ENCODE measurements at regions not wholly inside any gene's neighbourhood (a gene's known extent, or its start where the extent isn't known, plus 50 kb on each side); places are given as distances from the start of the nearest gene placed in this dataset.

- H3K36me3 ChIP-seq (ENCODE audit: control insufficient read depth, insufficient read depth, low read length): no peaks in the 10 kb centered on the region
- H3K27ac ChIP-seq (ENCODE audit: insufficient read depth, low read depth, low read length, poor library complexity, severe bottlenecking): no peak overlapping the region
- H3K9me3 ChIP-seq (ENCODE audit: control insufficient read depth, low read length): no peaks in the 10 kb centered on the region
- H3K4me1 ChIP-seq (ENCODE audit: control insufficient read depth, insufficient read depth, low read length): no peaks in the 10 kb centered on the region
- H3K27me3 ChIP-seq (ENCODE audit: control insufficient read depth, insufficient read depth, low read length, poor library complexity, severe bottlenecking): no peaks in the 10 kb centered on the region
- WGBS, 2 experiments: 87 to 94% methylated on average over 2 of the region's 2 CpGs
- no peak overlapping the region for H3K4me3 ChIP-seq (ENCODE audit: insufficient read depth, low read depth, low read length)
Measured at GRCh38 chr6:40959781-40960327, 79.2 kb downstream of the UNC5CL start.

- no peaks in the 10 kb centered on the region for H3K27me3 ChIP-seq (ENCODE audit: control insufficient read depth, insufficient read depth, low read length, poor library complexity, severe bottlenecking)
- no peaks in the 10 kb centered on the region for H3K4me1 ChIP-seq (ENCODE audit: control insufficient read depth, insufficient read depth, low read length)
- H3K4me3 ChIP-seq (ENCODE audit: insufficient read depth, low read depth, low read length): no peak overlapping the region
- no peaks in the 10 kb centered on the region for H3K9me3 ChIP-seq (ENCODE audit: control insufficient read depth, low read length)
- no peak overlapping the region for H3K27ac ChIP-seq (ENCODE audit: insufficient read depth, low read depth, low read length, poor library complexity, severe bottlenecking)
- 72 to 80% methylated on average over 1 of the region's 1 CpG for WGBS, 2 experiments
- H3K36me3 ChIP-seq (ENCODE audit: control insufficient read depth, insufficient read depth, low read length): no peaks in the 10 kb centered on the region
Measured at GRCh38 chr6:40958738-40959137, 80.3 kb downstream of the UNC5CL start.

- H3K4me3 ChIP-seq (ENCODE audit: insufficient read depth, low read depth, low read length): no peak overlapping the region
- H3K4me1 ChIP-seq (ENCODE audit: control insufficient read depth, insufficient read depth, low read length): no peaks in the 10 kb centered on the region
- no peaks in the 10 kb centered on the region for H3K27me3 ChIP-seq (ENCODE audit: control insufficient read depth, insufficient read depth, low read length, poor library complexity, severe bottlenecking)
- H3K27ac ChIP-seq (ENCODE audit: insufficient read depth, low read depth, low read length, poor library complexity, severe bottlenecking): no peak overlapping the region
- WGBS, 2 experiments: 92 to 95% methylated on average over 4 of the region's 4 CpGs
- H3K36me3 ChIP-seq (ENCODE audit: control insufficient read depth, insufficient read depth, low read length): no peaks in the 10 kb centered on the region
- H3K9me3 ChIP-seq (ENCODE audit: control insufficient read depth, low read length): no peaks in the 10 kb centered on the region
Measured at GRCh38 chr6:40957616-40958492, 81.2 kb downstream of the UNC5CL start.

- WGBS, 2 experiments: 91 to 93% methylated on average over 2 of the region's 2 CpGs
- Histone ChIP-seq H3K4me1 (ENCODE audit: control insufficient read depth, insufficient read depth, low read length) (no peaks in the 10 kb centered on the region), H3K9me3 (ENCODE audit: control insufficient read depth, low read length) (no peaks in the 10 kb centered on the region), H3K27me3 (ENCODE audit: control insufficient read depth, insufficient read depth, low read length, poor library complexity, severe bottlenecking) (no peaks in the 10 kb centered on the region), H3K4me3 (ENCODE audit: insufficient read depth, low read depth, low read length) (no peak overlapping the region), H3K36me3 (ENCODE audit: control insufficient read depth, insufficient read depth, low read length) (no peaks in the 10 kb centered on the region), H3K27ac (ENCODE audit: insufficient read depth, low read depth, low read length, poor library complexity, severe bottlenecking) (no peak overlapping the region)
Measured at GRCh38 chr6:40956936-40957335, 82.1 kb downstream of the UNC5CL start.

GRCh38 chr6:40955178-40955545 lies 83.9 kb downstream of the UNC5CL start:
- Histone ChIP-seq H3K9me3 (ENCODE audit: control insufficient read depth, low read length) (no peaks in the 10 kb centered on the region), H3K36me3 (ENCODE audit: control insufficient read depth, insufficient read depth, low read length) (no peaks in the 10 kb centered on the region), H3K27ac (ENCODE audit: insufficient read depth, low read depth, low read length, poor library complexity, severe bottlenecking) (no peak overlapping the region), H3K27me3 (ENCODE audit: control insufficient read depth, insufficient read depth, low read length, poor library complexity, severe bottlenecking) (no peaks in the 10 kb centered on the region), H3K4me3 (ENCODE audit: insufficient read depth, low read depth, low read length) (no peak overlapping the region), H3K4me1 (ENCODE audit: control insufficient read depth, insufficient read depth, low read length) (peaks cover 6% of the 10 kb centered on the region)
- WGBS, 2 experiments: 90 to 94% methylated on average over 6 of the region's 6 CpGs

GRCh38 chr6:40954446-40955177 lies 84.4 kb downstream of the UNC5CL start:
- Histone ChIP-seq H3K27ac (ENCODE audit: insufficient read depth, low read depth, low read length, poor library complexity, severe bottlenecking) (no peak overlapping the region), H3K9me3 (ENCODE audit: control insufficient read depth, low read length) (no peaks in the 10 kb centered on the region), H3K36me3 (ENCODE audit: control insufficient read depth, insufficient read depth, low read length) (no peaks in the 10 kb centered on the region), H3K4me3 (ENCODE audit: insufficient read depth, low read depth, low read length) (no peak overlapping the region), H3K4me1 (ENCODE audit: control insufficient read depth, insufficient read depth, low read length) (peaks cover 6% of the 10 kb centered on the region), H3K27me3 (ENCODE audit: control insufficient read depth, insufficient read depth, low read length, poor library complexity, severe bottlenecking) (no peaks in the 10 kb centered on the region)
- 95 to 97% methylated on average over 6 of the region's 6 CpGs for WGBS, 2 experiments

GRCh38 chr6:40953486-40953885 lies 85.5 kb downstream of the UNC5CL start:
- no peak overlapping the region for H3K27ac ChIP-seq (ENCODE audit: insufficient read depth, low read depth, low read length, poor library complexity, severe bottlenecking)
- 82 to 84% methylated on average over 3 to 4 of the region's 4 CpGs for WGBS, 2 experiments
- H3K27me3 ChIP-seq (ENCODE audit: control insufficient read depth, insufficient read depth, low read length, poor library complexity, severe bottlenecking): no peaks in the 10 kb centered on the region
- no peaks in the 10 kb centered on the region for H3K9me3 ChIP-seq (ENCODE audit: control insufficient read depth, low read length)
- peaks cover 6% of the 10 kb centered on the region for H3K4me1 ChIP-seq (ENCODE audit: control insufficient read depth, insufficient read depth, low read length)
- no peaks in the 10 kb centered on the region for H3K36me3 ChIP-seq (ENCODE audit: control insufficient read depth, insufficient read depth, low read length)
- no peak overlapping the region for H3K4me3 ChIP-seq (ENCODE audit: insufficient read depth, low read depth, low read length)

- Histone ChIP-seq H3K27ac (ENCODE audit: insufficient read depth, low read depth, low read length, poor library complexity, severe bottlenecking) (no peak overlapping the region), H3K9me3 (ENCODE audit: control insufficient read depth, low read length) (no peaks in the 10 kb centered on the region), H3K4me3 (ENCODE audit: insufficient read depth, low read depth, low read length) (no peak overlapping the region), H3K27me3 (ENCODE audit: control insufficient read depth, insufficient read depth, low read length, poor library complexity, severe bottlenecking) (no peaks in the 10 kb centered on the region), H3K4me1 (ENCODE audit: control insufficient read depth, insufficient read depth, low read length) (peaks cover 6% of the 10 kb centered on the region), H3K36me3 (ENCODE audit: control insufficient read depth, insufficient read depth, low read length) (no peaks in the 10 kb centered on the region)
- 64 to 68% methylated on average over 7 of the region's 7 CpGs for WGBS, 2 experiments
Measured at GRCh38 chr6:40950986-40951698, 87.9 kb downstream of the UNC5CL start.

GRCh38 chr6:40948570-40948969 lies 90.5 kb downstream of the UNC5CL start:
- no peaks in the 10 kb centered on the region for H3K27me3 ChIP-seq (ENCODE audit: control insufficient read depth, insufficient read depth, low read length, poor library complexity, severe bottlenecking)
- no peaks in the 10 kb centered on the region for H3K36me3 ChIP-seq (ENCODE audit: control insufficient read depth, insufficient read depth, low read length)
- no peaks in the 10 kb centered on the region for H3K9me3 ChIP-seq (ENCODE audit: control insufficient read depth, low read length)
- H3K4me3 ChIP-seq (ENCODE audit: insufficient read depth, low read depth, low read length): no peak overlapping the region
- H3K27ac ChIP-seq (ENCODE audit: insufficient read depth, low read depth, low read length, poor library complexity, severe bottlenecking): no peak overlapping the region
- peaks cover 6% of the 10 kb centered on the region for H3K4me1 ChIP-seq (ENCODE audit: control insufficient read depth, insufficient read depth, low read length)
- 80 to 81% methylated on average over 3 of the region's 3 CpGs for WGBS, 2 experiments
